GM23248 (cell line): ENCODE measurements at regions not wholly inside any gene's neighbourhood (a gene's known extent, or its start where the extent isn't known, plus 50 kb on each side); places are given as distances from the start of the nearest gene placed in this dataset.

Experiments used
- EZH2 ChIP-seq: fragments of 200-600 bp; sonication (generic); IDR thresholded peaks from 2 replicates; pipeline ENCODE4 v1.6.1; 2018; ENCODE audit warnings: antibody characterized with exemption, mild to moderate bottlenecking; ENCODE audit not compliant: insufficient read depth, poor library complexity, severe bottlenecking
- EZH2phosphoT487 ChIP-seq: fragments of 200-600 bp; sonication (generic); IDR thresholded peaks from 2 replicates; pipeline ENCODE4 v1.6.1; 2018; ENCODE audit warnings: antibody characterized with exemption, moderate library complexity, mild to moderate bottlenecking, low read depth; ENCODE audit not compliant: insufficient read depth

GRCh38 chr19:27765912-27766725, 1446.8 kb downstream of the UQCRFS1 start:
- TF ChIP-seq EZH2 (no peak), EZH2phosphoT487 (no peak)
